Mammary epithelial cell (primary cell): ENCODE measurements at regions not wholly inside any gene's neighbourhood (a gene's known extent, or its start where the extent isn't known, plus 50 kb on each side); places are given as distances from the start of the nearest gene placed in this dataset.

ENCODE experiments used
- EZH2 ChIP-seq: IDR thresholded peaks from 2 replicates; pipeline ENCODE4 v1.6.1; 2012; ENCODE audit warnings: low read length, inconsistent platforms, borderline replicate concordance
- TF ChIP-seq, protein P1 (sequence below), 2 donors: IDR thresholded peaks in 1 of 2; conservative IDR thresholded peaks in 1 of 2; 2 replicates each; pipeline ENCODE4 v1.5.1; 2011 to 2012; ENCODE audit warnings: inconsistent platforms in 2 of 2, low read length in 2 of 2, mild to moderate bottlenecking in 2 of 2, control low read depth in 1 of 2, low read depth in 1 of 2; ENCODE audit not compliant: insufficient read depth in 1 of 2; ENCODE audit errors: extremely low read depth in 1 of 2

GRCh38 chr10:29140991-29141390 lies 147.9 kb upstream of the LYZL1 start:
- TF ChIP-seq, protein P1, sequence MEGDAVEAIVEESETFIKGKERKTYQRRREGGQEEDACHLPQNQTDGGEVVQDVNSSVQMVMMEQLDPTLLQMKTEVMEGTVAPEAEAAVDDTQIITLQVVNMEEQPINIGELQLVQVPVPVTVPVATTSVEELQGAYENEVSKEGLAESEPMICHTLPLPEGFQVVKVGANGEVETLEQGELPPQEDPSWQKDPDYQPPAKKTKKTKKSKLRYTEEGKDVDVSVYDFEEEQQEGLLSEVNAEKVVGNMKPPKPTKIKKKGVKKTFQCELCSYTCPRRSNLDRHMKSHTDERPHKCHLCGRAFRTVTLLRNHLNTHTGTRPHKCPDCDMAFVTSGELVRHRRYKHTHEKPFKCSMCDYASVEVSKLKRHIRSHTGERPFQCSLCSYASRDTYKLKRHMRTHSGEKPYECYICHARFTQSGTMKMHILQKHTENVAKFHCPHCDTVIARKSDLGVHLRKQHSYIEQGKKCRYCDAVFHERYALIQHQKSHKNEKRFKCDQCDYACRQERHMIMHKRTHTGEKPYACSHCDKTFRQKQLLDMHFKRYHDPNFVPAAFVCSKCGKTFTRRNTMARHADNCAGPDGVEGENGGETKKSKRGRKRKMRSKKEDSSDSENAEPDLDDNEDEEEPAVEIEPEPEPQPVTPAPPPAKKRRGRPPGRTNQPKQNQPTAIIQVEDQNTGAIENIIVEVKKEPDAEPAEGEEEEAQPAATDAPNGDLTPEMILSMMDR (conservative IDR thresholded peaks at IDR 0.05 in 1 of 2, IDR thresholded peaks at IDR 0.05 in 1 of 2; ENCODE audit: extremely low read depth in 1 of 2, insufficient read depth in 1 of 2, low read depth in 1 of 2, low read length in 2 of 2), result no peak
- TF ChIP-seq EZH2, result no peak
